ENCODE measurements at regions not wholly inside any gene's neighbourhood (a gene's known extent, or its start where the extent isn't known, plus 50 kb on each side); places are given as distances from the start of the nearest gene placed in this dataset.

DNA sequence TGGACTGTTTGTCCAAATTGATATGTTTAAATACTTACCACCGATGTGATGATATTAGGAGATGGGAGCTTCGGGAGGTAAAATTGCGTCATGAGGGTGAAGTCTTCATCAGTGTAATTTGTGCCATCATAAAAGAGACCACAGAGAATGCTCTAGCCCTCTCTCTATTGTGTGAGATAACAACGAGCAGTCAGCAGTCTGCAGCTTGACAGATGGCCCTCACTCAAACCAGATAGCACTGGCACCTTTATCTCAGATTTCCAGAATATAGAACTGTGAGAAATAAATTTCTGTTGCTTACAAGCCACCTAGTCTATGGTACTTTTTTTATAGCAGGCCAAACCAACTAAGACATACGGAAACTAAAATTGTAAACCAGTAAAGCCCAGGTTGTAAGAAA is 1718.9 kb upstream of the MIR17HG start (continued):
- no peak for TF ChIP-seq TEAD4 (CRISPR knock-in tag; IDR thresholded peaks at IDR 0.05)
- TF ChIP-seq, protein P1, sequence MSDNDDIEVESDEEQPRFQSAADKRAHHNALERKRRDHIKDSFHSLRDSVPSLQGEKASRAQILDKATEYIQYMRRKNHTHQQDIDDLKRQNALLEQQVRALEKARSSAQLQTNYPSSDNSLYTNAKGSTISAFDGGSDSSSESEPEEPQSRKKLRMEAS (CRISPR knock-in tag; IDR thresholded peaks at IDR 0.05) = no peak
- TF ChIP-seq, protein P2, sequence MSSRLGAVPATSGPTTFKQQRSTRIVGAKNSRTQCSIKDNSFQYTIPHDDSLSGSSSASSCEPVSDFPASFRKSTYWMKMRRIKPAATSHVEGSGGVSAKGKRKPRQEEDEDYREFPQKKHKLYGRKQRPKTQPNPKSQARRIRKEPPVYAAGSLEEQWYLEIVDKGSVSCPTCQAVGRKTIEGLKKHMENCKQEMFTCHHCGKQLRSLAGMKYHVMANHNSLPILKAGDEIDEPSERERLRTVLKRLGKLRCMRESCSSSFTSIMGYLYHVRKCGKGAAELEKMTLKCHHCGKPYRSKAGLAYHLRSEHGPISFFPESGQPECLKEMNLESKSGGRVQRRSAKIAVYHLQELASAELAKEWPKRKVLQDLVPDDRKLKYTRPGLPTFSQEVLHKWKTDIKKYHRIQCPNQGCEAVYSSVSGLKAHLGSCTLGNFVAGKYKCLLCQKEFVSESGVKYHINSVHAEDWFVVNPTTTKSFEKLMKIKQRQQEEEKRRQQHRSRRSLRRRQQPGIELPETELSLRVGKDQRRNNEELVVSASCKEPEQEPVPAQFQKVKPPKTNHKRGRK (CRISPR knock-in tag; IDR thresholded peaks at IDR 0.05; ENCODE audit: borderline replicate concordance) = no peak
- TF ChIP-seq, protein P3, sequence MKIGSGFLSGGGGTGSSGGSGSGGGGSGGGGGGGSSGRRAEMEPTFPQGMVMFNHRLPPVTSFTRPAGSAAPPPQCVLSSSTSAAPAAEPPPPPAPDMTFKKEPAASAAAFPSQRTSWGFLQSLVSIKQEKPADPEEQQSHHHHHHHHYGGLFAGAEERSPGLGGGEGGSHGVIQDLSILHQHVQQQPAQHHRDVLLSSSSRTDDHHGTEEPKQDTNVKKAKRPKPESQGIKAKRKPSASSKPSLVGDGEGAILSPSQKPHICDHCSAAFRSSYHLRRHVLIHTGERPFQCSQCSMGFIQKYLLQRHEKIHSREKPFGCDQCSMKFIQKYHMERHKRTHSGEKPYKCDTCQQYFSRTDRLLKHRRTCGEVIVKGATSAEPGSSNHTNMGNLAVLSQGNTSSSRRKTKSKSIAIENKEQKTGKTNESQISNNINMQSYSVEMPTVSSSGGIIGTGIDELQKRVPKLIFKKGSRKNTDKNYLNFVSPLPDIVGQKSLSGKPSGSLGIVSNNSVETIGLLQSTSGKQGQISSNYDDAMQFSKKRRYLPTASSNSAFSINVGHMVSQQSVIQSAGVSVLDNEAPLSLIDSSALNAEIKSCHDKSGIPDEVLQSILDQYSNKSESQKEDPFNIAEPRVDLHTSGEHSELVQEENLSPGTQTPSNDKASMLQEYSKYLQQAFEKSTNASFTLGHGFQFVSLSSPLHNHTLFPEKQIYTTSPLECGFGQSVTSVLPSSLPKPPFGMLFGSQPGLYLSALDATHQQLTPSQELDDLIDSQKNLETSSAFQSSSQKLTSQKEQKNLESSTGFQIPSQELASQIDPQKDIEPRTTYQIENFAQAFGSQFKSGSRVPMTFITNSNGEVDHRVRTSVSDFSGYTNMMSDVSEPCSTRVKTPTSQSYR (CRISPR knock-in tag; IDR thresholded peaks at IDR 0.05) = no peak
- no peak for TF ChIP-seq SMAD3 (CRISPR knock-in tag; IDR thresholded peaks at IDR 0.05; ENCODE audit: borderline replicate concordance)
- no peak for TF ChIP-seq ZNF263 (CRISPR knock-in tag; IDR thresholded peaks at IDR 0.05; ENCODE audit: low read depth)
- TF ChIP-seq, protein P4, sequence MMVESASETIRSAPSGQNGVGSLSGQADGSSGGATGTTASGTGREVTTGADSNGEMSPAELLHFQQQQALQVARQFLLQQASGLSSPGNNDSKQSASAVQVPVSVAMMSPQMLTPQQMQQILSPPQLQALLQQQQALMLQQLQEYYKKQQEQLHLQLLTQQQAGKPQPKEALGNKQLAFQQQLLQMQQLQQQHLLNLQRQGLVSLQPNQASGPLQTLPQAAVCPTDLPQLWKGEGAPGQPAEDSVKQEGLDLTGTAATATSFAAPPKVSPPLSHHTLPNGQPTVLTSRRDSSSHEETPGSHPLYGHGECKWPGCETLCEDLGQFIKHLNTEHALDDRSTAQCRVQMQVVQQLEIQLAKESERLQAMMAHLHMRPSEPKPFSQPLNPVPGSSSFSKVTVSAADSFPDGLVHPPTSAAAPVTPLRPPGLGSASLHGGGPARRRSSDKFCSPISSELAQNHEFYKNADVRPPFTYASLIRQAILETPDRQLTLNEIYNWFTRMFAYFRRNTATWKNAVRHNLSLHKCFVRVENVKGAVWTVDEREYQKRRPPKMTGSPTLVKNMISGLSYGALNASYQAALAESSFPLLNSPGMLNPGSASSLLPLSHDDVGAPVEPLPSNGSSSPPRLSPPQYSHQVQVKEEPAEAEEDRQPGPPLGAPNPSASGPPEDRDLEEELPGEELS (CRISPR knock-in tag; IDR thresholded peaks at IDR 0.05) = no peak
- no peak for TF ChIP-seq ATF1 (CRISPR knock-in tag; IDR thresholded peaks at IDR 0.05)
- TF ChIP-seq IRF2 (CRISPR knock-in tag; IDR thresholded peaks at IDR 0.05; ENCODE audit: borderline replicate concordance, low read depth) = no peak
- TF ChIP-seq, protein P5, sequence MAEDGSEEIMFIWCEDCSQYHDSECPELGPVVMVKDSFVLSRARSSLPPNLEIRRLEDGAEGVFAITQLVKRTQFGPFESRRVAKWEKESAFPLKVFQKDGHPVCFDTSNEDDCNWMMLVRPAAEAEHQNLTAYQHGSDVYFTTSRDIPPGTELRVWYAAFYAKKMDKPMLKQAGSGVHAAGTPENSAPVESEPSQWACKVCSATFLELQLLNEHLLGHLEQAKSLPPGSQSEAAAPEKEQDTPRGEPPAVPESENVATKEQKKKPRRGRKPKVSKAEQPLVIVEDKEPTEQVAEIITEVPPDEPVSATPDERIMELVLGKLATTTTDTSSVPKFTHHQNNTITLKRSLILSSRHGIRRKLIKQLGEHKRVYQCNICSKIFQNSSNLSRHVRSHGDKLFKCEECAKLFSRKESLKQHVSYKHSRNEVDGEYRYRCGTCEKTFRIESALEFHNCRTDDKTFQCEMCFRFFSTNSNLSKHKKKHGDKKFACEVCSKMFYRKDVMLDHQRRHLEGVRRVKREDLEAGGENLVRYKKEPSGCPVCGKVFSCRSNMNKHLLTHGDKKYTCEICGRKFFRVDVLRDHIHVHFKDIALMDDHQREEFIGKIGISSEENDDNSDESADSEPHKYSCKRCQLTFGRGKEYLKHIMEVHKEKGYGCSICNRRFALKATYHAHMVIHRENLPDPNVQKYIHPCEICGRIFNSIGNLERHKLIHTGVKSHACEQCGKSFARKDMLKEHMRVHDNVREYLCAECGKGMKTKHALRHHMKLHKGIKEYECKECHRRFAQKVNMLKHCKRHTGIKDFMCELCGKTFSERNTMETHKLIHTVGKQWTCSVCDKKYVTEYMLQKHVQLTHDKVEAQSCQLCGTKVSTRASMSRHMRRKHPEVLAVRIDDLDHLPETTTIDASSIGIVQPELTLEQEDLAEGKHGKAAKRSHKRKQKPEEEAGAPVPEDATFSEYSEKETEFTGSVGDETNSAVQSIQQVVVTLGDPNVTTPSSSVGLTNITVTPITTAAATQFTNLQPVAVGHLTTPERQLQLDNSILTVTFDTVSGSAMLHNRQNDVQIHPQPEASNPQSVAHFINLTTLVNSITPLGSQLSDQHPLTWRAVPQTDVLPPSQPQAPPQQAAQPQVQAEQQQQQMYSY (CRISPR knock-in tag; IDR thresholded peaks at IDR 0.05) = no peak

DNA sequence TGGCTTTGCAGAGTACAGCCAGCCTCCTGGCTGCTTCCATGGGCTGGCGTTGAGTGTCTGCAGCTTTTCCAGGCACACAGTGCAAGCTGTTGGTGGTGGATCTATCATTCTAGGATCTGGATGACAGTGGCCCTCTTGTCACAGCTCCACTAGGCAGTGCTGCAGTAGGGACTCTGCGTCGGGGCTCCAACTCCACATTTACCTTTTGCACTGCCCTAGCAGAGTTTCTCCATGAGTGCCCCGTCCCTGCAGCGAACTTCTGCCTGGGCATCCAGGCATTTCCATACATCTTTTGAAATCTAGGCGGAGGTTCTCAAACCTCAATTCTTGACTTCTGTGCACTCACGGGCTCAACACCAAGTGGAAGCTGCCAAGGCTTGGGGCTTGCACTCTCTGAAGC is 1697.3 kb upstream of the MIR17HG start:
- H3K27me3 Mint-ChIP-seq (ENCODE audit: low read depth) = no peaks in the 10 kb centered on the region
- DNase-seq (ENCODE audit: low spot score) (no peak), ATAC-seq (no peak)
- no peaks in the 10 kb centered on the region for H3K4me1 Mint-ChIP-seq
- H3K36me3 Mint-ChIP-seq = peaks cover 30% of the 10 kb centered on the region
- ChIA-PET CTCF (no interaction called here), POLR2A (no interaction called here)
- no peak overlapping the region for H3K27ac Mint-ChIP-seq
- peaks cover 60% of the 10 kb centered on the region for H3K9me3 Mint-ChIP-seq
- no peak overlapping the region for H3K4me3 Mint-ChIP-seq
- no peak for TF ChIP-seq NR3C1 (CRISPR knock-in tag; conservative IDR thresholded peaks at IDR 0.05; ENCODE audit: low read depth)
- TF ChIP-seq, protein P6, sequence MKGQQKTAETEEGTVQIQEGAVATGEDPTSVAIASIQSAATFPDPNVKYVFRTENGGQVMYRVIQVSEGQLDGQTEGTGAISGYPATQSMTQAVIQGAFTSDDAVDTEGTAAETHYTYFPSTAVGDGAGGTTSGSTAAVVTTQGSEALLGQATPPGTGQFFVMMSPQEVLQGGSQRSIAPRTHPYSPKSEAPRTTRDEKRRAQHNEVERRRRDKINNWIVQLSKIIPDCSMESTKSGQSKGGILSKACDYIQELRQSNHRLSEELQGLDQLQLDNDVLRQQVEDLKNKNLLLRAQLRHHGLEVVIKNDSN (CRISPR knock-in tag; IDR thresholded peaks at IDR 0.05) = no peak
- TF ChIP-seq, protein P7, sequence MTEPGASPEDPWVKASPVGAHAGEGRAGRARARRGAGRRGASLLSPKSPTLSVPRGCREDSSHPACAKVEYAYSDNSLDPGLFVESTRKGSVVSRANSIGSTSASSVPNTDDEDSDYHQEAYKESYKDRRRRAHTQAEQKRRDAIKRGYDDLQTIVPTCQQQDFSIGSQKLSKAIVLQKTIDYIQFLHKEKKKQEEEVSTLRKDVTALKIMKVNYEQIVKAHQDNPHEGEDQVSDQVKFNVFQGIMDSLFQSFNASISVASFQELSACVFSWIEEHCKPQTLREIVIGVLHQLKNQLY (CRISPR knock-in tag; IDR thresholded peaks at IDR 0.05) = no peak
- TF ChIP-seq RORB (CRISPR knock-in tag; IDR thresholded peaks at IDR 0.05) = no peak
- TF ChIP-seq, protein P8, sequence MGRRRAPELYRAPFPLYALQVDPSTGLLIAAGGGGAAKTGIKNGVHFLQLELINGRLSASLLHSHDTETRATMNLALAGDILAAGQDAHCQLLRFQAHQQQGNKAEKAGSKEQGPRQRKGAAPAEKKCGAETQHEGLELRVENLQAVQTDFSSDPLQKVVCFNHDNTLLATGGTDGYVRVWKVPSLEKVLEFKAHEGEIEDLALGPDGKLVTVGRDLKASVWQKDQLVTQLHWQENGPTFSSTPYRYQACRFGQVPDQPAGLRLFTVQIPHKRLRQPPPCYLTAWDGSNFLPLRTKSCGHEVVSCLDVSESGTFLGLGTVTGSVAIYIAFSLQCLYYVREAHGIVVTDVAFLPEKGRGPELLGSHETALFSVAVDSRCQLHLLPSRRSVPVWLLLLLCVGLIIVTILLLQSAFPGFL (CRISPR knock-in tag; IDR thresholded peaks at IDR 0.05; ENCODE audit: borderline replicate concordance) = no peak
- no peak for TF ChIP-seq RELA (CRISPR knock-in tag; IDR thresholded peaks at IDR 0.05; ENCODE audit: borderline replicate concordance)
- TF ChIP-seq CREM (CRISPR knock-in tag; IDR thresholded peaks at IDR 0.05) = no peak
- no peak for TF ChIP-seq SMAD4 (CRISPR knock-in tag; IDR thresholded peaks at IDR 0.05)
- TF ChIP-seq, protein P9, sequence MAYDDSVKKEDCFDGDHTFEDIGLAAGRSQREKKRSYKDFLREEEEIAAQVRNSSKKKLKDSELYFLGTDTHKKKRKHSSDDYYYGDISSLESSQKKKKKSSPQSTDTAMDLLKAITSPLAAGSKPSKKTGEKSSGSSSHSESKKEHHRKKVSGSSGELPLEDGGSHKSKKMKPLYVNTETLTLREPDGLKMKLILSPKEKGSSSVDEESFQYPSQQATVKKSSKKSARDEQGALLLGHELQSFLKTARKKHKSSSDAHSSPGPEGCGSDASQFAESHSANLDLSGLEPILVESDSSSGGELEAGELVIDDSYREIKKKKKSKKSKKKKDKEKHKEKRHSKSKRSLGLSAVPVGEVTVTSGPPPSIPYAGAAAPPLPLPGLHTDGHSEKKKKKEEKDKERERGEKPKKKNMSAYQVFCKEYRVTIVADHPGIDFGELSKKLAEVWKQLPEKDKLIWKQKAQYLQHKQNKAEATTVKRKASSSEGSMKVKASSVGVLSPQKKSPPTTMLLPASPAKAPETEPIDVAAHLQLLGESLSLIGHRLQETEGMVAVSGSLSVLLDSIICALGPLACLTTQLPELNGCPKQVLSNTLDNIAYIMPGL (CRISPR knock-in tag; IDR thresholded peaks at IDR 0.05) = no peak
- TF ChIP-seq TCF7 (CRISPR knock-in tag; IDR thresholded peaks at IDR 0.05; ENCODE audit: low read depth) = no peak
- no peak for TF ChIP-seq ELF4 (CRISPR knock-in tag; IDR thresholded peaks at IDR 0.05; ENCODE audit: low read depth)
- TF ChIP-seq NR1H2 (CRISPR knock-in tag; IDR thresholded peaks at IDR 0.05) = no peak
